Karpas-422 (cell line): ENCODE measurements at regions not wholly inside any gene's neighbourhood (a gene's known extent, or its start where the extent isn't known, plus 50 kb on each side); places are given as distances from the start of the nearest gene placed in this dataset.
"Not testable (repeated sequence)": the region's sequence is repeated elsewhere in the genome, so short reads cannot be mapped to it uniquely, and the experiment has no call there.

Experiments
- DNase-seq: peaks from one replicate; pipeline ENCODE4 v3.0.0-alpha.2; 2015
- H2AFZ ChIP-seq: fragments of 200-600 bp; sonication (generic); 2 replicates; pipeline ENCODE4 v1.6.1; 2014; ENCODE audit warnings: antibody characterized with exemption, low read length, mixed read lengths
- H3K27ac ChIP-seq: fragments of 200-600 bp; sonication (generic); 2 replicates; pipeline ENCODE4 v1.5.1; 2014; ENCODE audit warnings: mild to moderate bottlenecking, low read length, moderate library complexity
- H3K27me3 ChIP-seq: fragments of 200-600 bp; sonication (generic); 2 replicates; pipeline ENCODE4 v1.6.1; 2014; ENCODE audit warnings: low read length, mixed read lengths
- H3K36me3 ChIP-seq: fragments of 200-600 bp; sonication (generic); 2 replicates; pipeline ENCODE4 v1.6.1; 2014; ENCODE audit warnings: low read length, mixed read lengths; ENCODE audit not compliant: insufficient read depth
- H3K4me1 ChIP-seq: fragments of 200-600 bp; sonication (generic); 2 replicates; pipeline ENCODE4 v1.6.1; 2014; ENCODE audit warnings: mild to moderate bottlenecking, low read length, mixed read lengths
- H3K4me2 ChIP-seq: fragments of 200-600 bp; sonication (generic); 2 replicates; pipeline ENCODE4 v1.6.1; 2014; ENCODE audit warnings: low read length, low read depth, mild to moderate bottlenecking; ENCODE audit not compliant: poor library complexity, severe bottlenecking
- H3K4me3 ChIP-seq: fragments of 200-600 bp; sonication (generic); 2 replicates; pipeline ENCODE4 v1.5.1; 2014; ENCODE audit warnings: mild to moderate bottlenecking, antibody characterized with exemption, low read length, mixed read lengths
- H3K79me2 ChIP-seq: fragments of 200-600 bp; sonication (generic); 2 replicates; pipeline ENCODE4 v1.6.1; 2014; ENCODE audit warnings: mild to moderate bottlenecking, low read length, mixed read lengths
- H3K9ac ChIP-seq: fragments of 200-600 bp; sonication (generic); 2 replicates; pipeline ENCODE4 v1.6.0; 2014; ENCODE audit warnings: low read length
- H3K9me2 ChIP-seq: fragments of 200-600 bp; sonication (generic), shearing (Covaris generic); replicated peaks from 2 replicates; pipeline ENCODE4 v1.6.0; 2014; ENCODE audit warnings: mild to moderate bottlenecking, low read length, moderate library complexity; ENCODE audit not compliant: insufficient read depth
- H3K9me3 ChIP-seq: fragments of 300-700, 200-600 bp; sonication (generic); 2 replicates; pipeline ENCODE4 v1.6.1; 2014; ENCODE audit warnings: low read length, mixed read lengths
- H4K20me1 ChIP-seq: fragments of 200-600 bp; sonication (generic); 2 replicates; pipeline ENCODE4 v1.6.1; 2014; ENCODE audit warnings: mild to moderate bottlenecking, antibody characterized with exemption, low read length, low read depth; ENCODE audit not compliant: insufficient read depth

DNA sequence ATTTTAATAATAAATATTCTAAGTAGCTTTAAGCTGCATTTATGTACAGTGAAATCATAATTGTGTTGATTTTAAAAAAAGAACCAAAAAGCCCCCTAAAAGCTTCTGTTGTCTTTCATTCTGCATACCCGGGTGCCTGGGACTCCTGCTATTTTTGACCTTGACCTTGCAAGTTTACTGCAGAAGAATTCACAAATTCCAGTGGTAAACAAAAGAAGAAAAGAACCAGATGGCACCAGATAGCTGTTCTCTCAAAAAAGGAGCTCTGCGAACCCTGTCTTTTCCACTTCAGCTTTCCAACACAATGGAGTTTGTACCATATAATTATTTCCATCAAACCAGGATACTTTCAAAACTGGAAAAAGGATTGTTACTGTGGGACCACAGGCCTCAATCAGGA lies 363.3 kb downstream of the SMOC2 start:
- Histone ChIP-seq H3K9me3 (no peaks in the 10 kb centered on the region), H3K27ac (no peak overlapping the region), H3K4me1 (no peaks in the 10 kb centered on the region), H4K20me1 (no peaks in the 10 kb centered on the region), H3K4me2 (no peak overlapping the region), H2AFZ (no peak overlapping the region), H3K9me2 (no peaks in the 10 kb centered on the region), H3K79me2 (no peaks in the 10 kb centered on the region), H3K4me3 (no peak overlapping the region), H3K27me3 (0 out of 2 replicates have a peak, but pooled peaks cover 4% of the 10 kb centered on the region), H3K9ac (no peak overlapping the region), H3K36me3 (no peaks in the 10 kb centered on the region)
- no peak for DNase-seq

DNA sequence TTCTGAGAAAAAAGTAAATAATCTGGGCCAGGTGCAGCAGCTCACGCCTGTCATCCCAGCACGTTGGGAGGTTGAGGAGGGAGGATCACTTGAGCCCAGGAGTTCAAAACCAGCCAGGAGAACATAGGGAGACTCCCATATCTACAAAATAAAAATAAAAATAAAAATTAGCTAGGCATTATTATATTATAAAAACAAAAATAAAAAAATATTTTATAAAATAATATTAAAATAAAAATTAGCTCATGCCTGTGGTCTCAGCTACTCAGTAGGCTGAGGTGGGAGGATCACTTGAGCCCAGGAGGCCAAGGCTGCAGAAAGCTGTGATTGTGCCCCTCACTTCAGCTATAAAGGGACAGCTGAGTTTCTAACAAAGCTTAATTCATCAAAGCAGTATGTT lies 362.9 kb downstream of the SMOC2 start:
- no peaks in the 10 kb centered on the region for H3K79me2 ChIP-seq
- H3K9me2 ChIP-seq, result no peaks in the 10 kb centered on the region
- 0 out of 2 replicates have a peak, but pooled peaks cover 4% of the 10 kb centered on the region for H3K27me3 ChIP-seq
- no peaks in the 10 kb centered on the region for H3K36me3 ChIP-seq
- H3K9me3 ChIP-seq, result no peaks in the 10 kb centered on the region
- H3K9ac ChIP-seq, result no peak overlapping the region
- no peak overlapping the region for H3K4me3 ChIP-seq
- H4K20me1 ChIP-seq, result no peaks in the 10 kb centered on the region
- no peak overlapping the region for H2AFZ ChIP-seq
- H3K4me1 ChIP-seq, result no peaks in the 10 kb centered on the region
- H3K4me2 ChIP-seq, result no peak overlapping the region
- no peak for DNase-seq
- no peak overlapping the region for H3K27ac ChIP-seq

DNA sequence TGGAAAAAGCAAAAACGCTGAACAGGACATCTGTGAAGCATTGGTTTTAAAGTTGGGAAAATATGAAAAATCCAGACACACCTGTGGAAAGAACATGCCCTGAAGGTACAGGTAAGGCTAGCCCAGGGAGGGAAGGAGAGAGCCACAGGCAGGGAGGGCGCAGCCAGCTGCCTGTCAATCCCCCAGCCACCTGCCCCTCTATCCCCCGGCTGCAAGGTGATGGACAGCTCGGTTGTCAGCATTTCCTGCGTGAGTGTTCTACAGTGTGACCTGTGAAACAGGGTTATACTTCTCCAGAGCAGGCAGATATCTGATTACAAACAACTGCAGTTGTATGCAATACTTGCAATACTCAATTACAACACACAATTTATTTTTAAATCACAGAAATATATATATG lies 358.1 kb downstream of the SMOC2 start:
- Histone ChIP-seq H3K27me3 (0 out of 2 replicates have a peak, but pooled peaks cover 4% of the 10 kb centered on the region), H3K9me2 (no peaks in the 10 kb centered on the region), H3K36me3 (no peaks in the 10 kb centered on the region), H4K20me1 (no peaks in the 10 kb centered on the region), H3K27ac (no peak overlapping the region), H3K4me1 (no peaks in the 10 kb centered on the region), H2AFZ (no peak overlapping the region), H3K4me2 (no peak overlapping the region), H3K4me3 (no peak overlapping the region), H3K9me3 (no peaks in the 10 kb centered on the region), H3K9ac (no peak overlapping the region), H3K79me2 (no peaks in the 10 kb centered on the region)
- DNase-seq, result no peak

- DNase-seq, result no peak
- no peaks in the 10 kb centered on the region for H4K20me1 ChIP-seq
- no peaks in the 10 kb centered on the region for H3K9me3 ChIP-seq
- no peaks in the 10 kb centered on the region for H3K27me3 ChIP-seq
- H3K9me2 ChIP-seq, result no peaks in the 10 kb centered on the region
- H3K4me3 ChIP-seq, result no peak overlapping the region
- no peaks in the 10 kb centered on the region for H3K36me3 ChIP-seq
- no peak overlapping the region for H3K9ac ChIP-seq
- H3K27ac ChIP-seq, result no peak overlapping the region
- no peak overlapping the region for H2AFZ ChIP-seq
- H3K79me2 ChIP-seq, result no peaks in the 10 kb centered on the region
- no peak overlapping the region for H3K4me2 ChIP-seq
- no peaks in the 10 kb centered on the region for H3K4me1 ChIP-seq
These were observed 355.1 kb downstream of the SMOC2 start for GRCh38 chr6:168796106-168796505.

GRCh38 chr6:168795611-168796010 lies 354.6 kb downstream of the SMOC2 start:
- not testable (repeated sequence) for H3K27ac ChIP-seq, H3K79me2 ChIP-seq, H4K20me1 ChIP-seq, H3K9me3 ChIP-seq, H2AFZ ChIP-seq, H3K9me2 ChIP-seq, DNase-seq, H3K4me2 ChIP-seq, H3K27me3 ChIP-seq, H3K4me1 ChIP-seq, H3K36me3 ChIP-seq, H3K9ac ChIP-seq, H3K4me3 ChIP-seq

GRCh38 chr6:168794491-168794890 lies 353.5 kb downstream of the SMOC2 start:
- H2AFZ ChIP-seq, result no peak overlapping the region
- no peak for DNase-seq
- no peak overlapping the region for H3K27ac ChIP-seq
- H3K36me3 ChIP-seq, result no peaks in the 10 kb centered on the region
- no peaks in the 10 kb centered on the region for H3K27me3 ChIP-seq
- H3K9me2 ChIP-seq, result no peaks in the 10 kb centered on the region
- H3K9ac ChIP-seq, result no peak overlapping the region
- H3K4me2 ChIP-seq, result no peak overlapping the region
- no peak overlapping the region for H3K4me3 ChIP-seq
- no peaks in the 10 kb centered on the region for H3K79me2 ChIP-seq
- no peaks in the 10 kb centered on the region for H3K9me3 ChIP-seq
- no peaks in the 10 kb centered on the region for H4K20me1 ChIP-seq
- H3K4me1 ChIP-seq, result no peaks in the 10 kb centered on the region

- H3K27me3 ChIP-seq, result no peaks in the 10 kb centered on the region
- no peak overlapping the region for H2AFZ ChIP-seq
- no peak overlapping the region for H3K27ac ChIP-seq
- no peak overlapping the region for H3K9ac ChIP-seq
- DNase-seq, result no peak
- no peaks in the 10 kb centered on the region for H3K9me3 ChIP-seq
- no peaks in the 10 kb centered on the region for H4K20me1 ChIP-seq
- no peaks in the 10 kb centered on the region for H3K36me3 ChIP-seq
- H3K9me2 ChIP-seq, result no peaks in the 10 kb centered on the region
- no peak overlapping the region for H3K4me3 ChIP-seq
- no peaks in the 10 kb centered on the region for H3K79me2 ChIP-seq
- H3K4me1 ChIP-seq, result no peaks in the 10 kb centered on the region
- no peak overlapping the region for H3K4me2 ChIP-seq
These were observed 352.7 kb downstream of the SMOC2 start for GRCh38 chr6:168793649-168794048.

DNA sequence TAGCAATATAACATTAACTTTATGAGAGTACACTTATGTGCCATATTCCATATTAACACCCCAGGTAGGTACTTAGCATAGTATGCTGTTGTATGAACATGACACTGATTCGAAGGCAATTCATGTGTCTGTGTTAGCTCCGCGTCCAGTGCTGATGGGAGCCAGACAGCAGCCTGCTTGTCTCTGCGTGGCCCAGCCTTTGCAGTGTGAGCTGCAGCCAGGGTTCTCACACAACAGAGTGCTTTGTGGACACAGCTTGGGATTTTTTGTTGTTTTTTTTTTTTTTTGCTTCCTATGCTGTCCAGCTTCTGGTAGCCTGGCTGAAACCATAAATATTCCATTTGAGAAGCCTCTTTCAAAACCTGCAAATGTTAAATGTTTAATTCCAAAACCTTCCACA lies 350.9 kb downstream of the SMOC2 start:
- Histone ChIP-seq H2AFZ (no peak overlapping the region), H4K20me1 (no peaks in the 10 kb centered on the region), H3K27me3 (no peaks in the 10 kb centered on the region), H3K4me1 (no peaks in the 10 kb centered on the region), H3K9me2 (no peaks in the 10 kb centered on the region), H3K9me3 (no peaks in the 10 kb centered on the region), H3K9ac (no peak overlapping the region), H3K4me3 (no peak overlapping the region), H3K4me2 (no peak overlapping the region), H3K36me3 (no peaks in the 10 kb centered on the region), H3K79me2 (no peaks in the 10 kb centered on the region), H3K27ac (no peak overlapping the region)
- no peak for DNase-seq

GRCh38 chr6:168789699-168790098 lies 348.7 kb downstream of the SMOC2 start:
- Histone ChIP-seq H3K9me2 (no peaks in the 10 kb centered on the region), H3K27me3 (no peaks in the 10 kb centered on the region), H3K9ac (no peak overlapping the region), H3K4me2 (no peak overlapping the region), H3K79me2 (no peaks in the 10 kb centered on the region), H3K9me3 (no peaks in the 10 kb centered on the region), H4K20me1 (no peaks in the 10 kb centered on the region), H2AFZ (no peak overlapping the region), H3K4me3 (no peak overlapping the region), H3K4me1 (no peaks in the 10 kb centered on the region), H3K36me3 (no peaks in the 10 kb centered on the region), H3K27ac (no peak overlapping the region)
- no peak for DNase-seq
